GM12891 (cell line): ENCODE measurements at regions not wholly inside any gene's neighbourhood (a gene's known extent, or its start where the extent isn't known, plus 50 kb on each side); places are given as distances from the start of the nearest gene placed in this dataset.

Experiments used
- PAX5 ChIP-seq: IDR thresholded peaks from 2 replicates; pipeline ENCODE4 v1.6.1; 2011; ENCODE audit warnings: low read length, moderate library complexity, mild to moderate bottlenecking; ENCODE audit not compliant: insufficient read depth, severe bottlenecking
- POLR2A ChIP-seq: IDR thresholded peaks from 2 replicates; pipeline ENCODE4 v1.6.1; 2011; ENCODE audit warnings: low read depth, low read length, control low read depth
- POLR2AphosphoS5 ChIP-seq: IDR thresholded peaks from 2 replicates; pipeline ENCODE4 v1.6.1; 2011; ENCODE audit warnings: low read depth, low read length, control low read depth
- POU2F2 ChIP-seq: IDR thresholded peaks from 2 replicates; pipeline ENCODE4 v1.6.1; 2011; ENCODE audit warnings: low read depth, mild to moderate bottlenecking, control low read depth, low read length, moderate library complexity
- SPI1 ChIP-seq: IDR thresholded peaks from 2 replicates; pipeline ENCODE4 v1.6.1; 2011; ENCODE audit warnings: low read depth, low read length, control low read depth
- TAF1 ChIP-seq: IDR thresholded peaks from 2 replicates; pipeline ENCODE4 v1.6.1; 2011; ENCODE audit warnings: low read depth, low read length, control low read depth

GRCh38 chr2:147170932-147171331, 673.9 kb upstream of the ACVR2A start:
- no peak for TF ChIP-seq POLR2A
- TF ChIP-seq POLR2AphosphoS5 = no peak
- no peak for TF ChIP-seq SPI1
- no peak for TF ChIP-seq TAF1
- TF ChIP-seq PAX5 = no peak
- no peak for TF ChIP-seq POU2F2
